ENCODE measurements at regions not wholly inside any gene's neighbourhood (a gene's known extent, or its start where the extent isn't known, plus 50 kb on each side); places are given as distances from the start of the nearest gene placed in this dataset.

DNA sequence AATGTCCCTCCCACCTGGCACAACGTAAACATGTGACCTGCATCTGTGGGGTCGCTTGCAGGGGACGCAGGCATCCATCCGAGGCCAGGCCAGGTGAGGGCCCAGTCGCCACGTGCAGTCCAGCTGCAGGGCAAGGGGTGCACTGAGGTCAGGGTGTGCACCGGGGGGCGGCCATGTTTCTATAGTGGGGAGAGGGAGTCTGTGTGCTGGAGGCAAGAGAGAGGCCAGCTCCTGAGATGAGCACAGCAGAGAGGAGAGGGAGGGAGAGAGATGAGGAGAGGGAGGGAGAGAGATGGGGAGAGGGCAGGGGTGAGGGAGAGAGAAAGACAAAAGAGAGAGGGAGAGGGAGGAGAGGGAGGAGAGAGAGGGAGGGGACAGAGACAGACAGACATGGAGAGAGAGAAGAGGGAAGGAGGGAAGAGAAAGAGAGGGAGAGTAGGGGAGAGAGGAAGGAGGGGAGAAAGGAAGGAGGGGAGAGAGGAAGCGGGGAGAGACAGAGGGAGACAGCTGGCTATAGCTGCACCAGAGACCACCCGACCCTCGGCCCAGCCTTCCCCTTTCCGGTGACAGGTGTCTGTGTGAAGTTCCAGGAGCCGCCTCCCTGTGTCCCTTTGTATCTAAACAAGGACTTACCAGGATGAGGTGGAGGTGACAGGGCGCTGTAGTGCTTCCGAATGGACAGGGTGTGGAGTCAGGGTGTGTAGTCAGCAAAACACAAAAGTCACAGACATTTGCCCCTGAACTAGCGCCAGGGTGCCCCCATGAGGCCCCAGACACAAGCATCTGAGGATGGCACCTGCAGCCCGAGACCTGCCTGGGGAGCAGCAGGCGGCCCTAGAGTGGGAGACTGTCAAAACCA, 68.7 kb downstream of the ADRA2C start:
- TF ChIP-seq, protein P1, sequence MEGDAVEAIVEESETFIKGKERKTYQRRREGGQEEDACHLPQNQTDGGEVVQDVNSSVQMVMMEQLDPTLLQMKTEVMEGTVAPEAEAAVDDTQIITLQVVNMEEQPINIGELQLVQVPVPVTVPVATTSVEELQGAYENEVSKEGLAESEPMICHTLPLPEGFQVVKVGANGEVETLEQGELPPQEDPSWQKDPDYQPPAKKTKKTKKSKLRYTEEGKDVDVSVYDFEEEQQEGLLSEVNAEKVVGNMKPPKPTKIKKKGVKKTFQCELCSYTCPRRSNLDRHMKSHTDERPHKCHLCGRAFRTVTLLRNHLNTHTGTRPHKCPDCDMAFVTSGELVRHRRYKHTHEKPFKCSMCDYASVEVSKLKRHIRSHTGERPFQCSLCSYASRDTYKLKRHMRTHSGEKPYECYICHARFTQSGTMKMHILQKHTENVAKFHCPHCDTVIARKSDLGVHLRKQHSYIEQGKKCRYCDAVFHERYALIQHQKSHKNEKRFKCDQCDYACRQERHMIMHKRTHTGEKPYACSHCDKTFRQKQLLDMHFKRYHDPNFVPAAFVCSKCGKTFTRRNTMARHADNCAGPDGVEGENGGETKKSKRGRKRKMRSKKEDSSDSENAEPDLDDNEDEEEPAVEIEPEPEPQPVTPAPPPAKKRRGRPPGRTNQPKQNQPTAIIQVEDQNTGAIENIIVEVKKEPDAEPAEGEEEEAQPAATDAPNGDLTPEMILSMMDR (IDR thresholded peaks at IDR 0.05 in 4 of 5, conservative IDR thresholded peaks at IDR 0.05 in 1 of 5), result no peak
- no peak for TF ChIP-seq POLR2A (IDR thresholded peaks at IDR 0.05)

All from gastrocnemius medialis (tissue), 4 donors.